Activated CD4-positive, alpha-beta T cell treated with anti-CD3 and anti-CD28 coated beads for 36 hours (primary cell): ENCODE measurements at regions not wholly inside any gene's neighbourhood (a gene's known extent, or its start where the extent isn't known, plus 50 kb on each side); places are given as distances from the start of the nearest gene placed in this dataset.

ENCODE experiments used
- ATAC-seq: fragments of 200-7000 bp; cut with Tn5 transposase; one replicate; pipeline ENCODE4 v1.10.0; 2021; ENCODE audit warnings: mild to moderate bottlenecking, moderate library complexity
- CTCF ChIA-PET: fragments of 350-600 bp; sonication (Branson Sonifier 250); formaldehyde crosslinking; loops from one replicate; lab custom pipeline; 2021; ENCODE audit warnings: antibody characterized with exemption; lab: Charles Lee
- POLR2A ChIA-PET: fragments of 350-600 bp; sonication (Branson Sonifier 250); formaldehyde crosslinking; loops from one replicate; lab custom pipeline; 2021; ENCODE audit warnings: antibody characterized with exemption, inconsistent platforms; lab: Charles Lee
- DNase-seq: peaks from one replicate; pipeline ENCODE4 v3.0.0-alpha.2; 2020
- H3K27ac Mint-ChIP-seq: one replicate; pipeline ENCODE4 v1.8.0; 2021; ENCODE audit warnings: mixed read lengths
- H3K27me3 Mint-ChIP-seq: one replicate; pipeline ENCODE4 v1.8.0; 2021; ENCODE audit warnings: mixed read lengths
- H3K36me3 Mint-ChIP-seq: one replicate; pipeline ENCODE4 v1.8.0; 2021; ENCODE audit warnings: low read depth, mixed read lengths
- H3K4me1 Mint-ChIP-seq: one replicate; pipeline ENCODE4 v1.8.0; 2021; ENCODE audit warnings: mixed read lengths
- H3K4me3 Mint-ChIP-seq: one replicate; pipeline ENCODE4 v1.8.0; 2021; ENCODE audit warnings: mild to moderate bottlenecking, moderate library complexity, mixed read lengths
- H3K9me3 Mint-ChIP-seq: one replicate; pipeline ENCODE4 v1.8.0; 2021; ENCODE audit warnings: low read depth, mixed read lengths
- intact Hi-C, 2 experiments: fragments of 100-400 bp; cut with DNase I in 1 of 2; cut with micrococcal nuclease in 1 of 2; formaldehyde crosslinking; loops; one replicate each; pipeline versions ENCODE4 v1.14.2 to v1.15.1; 2022 to 2024; cut with DNase I, micrococcal nuclease

GRCh38 chr6:14709066-14709670 lies 536.7 kb upstream of the JARID2 start:
- H3K27ac Mint-ChIP-seq = peak overlapping the region; percentile 100
- peaks cover 6% of the 10 kb centered on the region for H3K9me3 Mint-ChIP-seq
- no peaks in the 10 kb centered on the region for H3K27me3 Mint-ChIP-seq
- H3K36me3 Mint-ChIP-seq = peaks cover 12% of the 10 kb centered on the region
- ChIA-PET POLR2A (interaction anchor here (1.4 kb wide), 1 partner anchor 25 kb away, joined by 3 read pairs; no protein-coding TSS in a partner anchor), CTCF (interaction anchor here (0.6 to 1.1 kb wide), 2 partner anchors 437 to 663 kb away, joined by 3 to 5 read pairs; no protein-coding TSS in a partner anchor)
- intact Hi-C loops = no loop called here
- DNase-seq (no peak), ATAC-seq (no peak)
- H3K4me3 Mint-ChIP-seq = no peak overlapping the region
- peaks cover 63% of the 10 kb centered on the region for H3K4me1 Mint-ChIP-seq

- CTCF ChIA-PET = interaction anchor here (1.3 to 2.4 kb wide), 3 partner anchors 19 to 55 kb away, joined by 6 to 19 read pairs (median 11); no protein-coding TSS in a partner anchor
- no peak overlapping the region for H3K4me3 Mint-ChIP-seq
- no peak for ATAC-seq
- H3K27ac Mint-ChIP-seq = peak overlapping the region; percentile 100
- peaks cover 61% of the 10 kb centered on the region for H3K4me1 Mint-ChIP-seq
- H3K27me3 Mint-ChIP-seq = no peaks in the 10 kb centered on the region
- intact Hi-C loops = loop anchor here (2.0 to 5.0 kb wide), 7 partner anchors 23 to 258 kb away; no protein-coding TSS in a partner anchor
- POLR2A ChIA-PET = interaction anchor here (1.4 kb wide), 1 partner anchor 24 kb away, joined by 3 read pairs; no protein-coding TSS in a partner anchor
- peaks cover 6% of the 10 kb centered on the region for H3K9me3 Mint-ChIP-seq
- DNase-seq = no peak
- peaks cover 12% of the 10 kb centered on the region for H3K36me3 Mint-ChIP-seq
Measured at GRCh38 chr6:14709900-14710299, 536.0 kb upstream of the JARID2 start.

- DNase-seq = no peak
- intact Hi-C loops = loop anchor here (2.0 to 5.0 kb wide), 7 partner anchors 22 to 258 kb away; no protein-coding TSS in a partner anchor
- peaks cover 12% of the 10 kb centered on the region for H3K36me3 Mint-ChIP-seq
- H3K27ac Mint-ChIP-seq = peak overlapping the region; percentile 100
- peaks cover 61% of the 10 kb centered on the region for H3K4me1 Mint-ChIP-seq
- H3K9me3 Mint-ChIP-seq = peaks cover 6% of the 10 kb centered on the region
- ChIA-PET POLR2A (interaction anchor here (0.8 to 1.7 kb wide), 3 partner anchors 17 to 30 kb away, joined by 3 to 10 read pairs (median 4); no protein-coding TSS in a partner anchor), CTCF (interaction anchor here (1.2 to 2.4 kb wide), 10 partner anchors 13 to 493 kb away, joined by 3 to 19 read pairs (median 6); no protein-coding TSS in a partner anchor)
- H3K4me3 Mint-ChIP-seq = no peak overlapping the region
- ATAC-seq = no peak
- no peaks in the 10 kb centered on the region for H3K27me3 Mint-ChIP-seq
Measured at GRCh38 chr6:14710421-14710820, 535.4 kb upstream of the JARID2 start.

GRCh38 chr6:14711056-14711703 lies 534.7 kb upstream of the JARID2 start:
- ATAC-seq (peak; percentile 85), DNase-seq (peak; percentile 82)
- ChIA-PET CTCF (interaction anchor here (0.6 to 2.4 kb wide), 18 partner anchors 12 to 683 kb away, joined by 3 to 19 read pairs (median 4); no protein-coding TSS in a partner anchor), POLR2A (interaction anchor here (0.8 to 1.7 kb wide), 11 partner anchors 16 to 501 kb away, joined by 3 to 10 read pairs (median 4); no protein-coding TSS in a partner anchor)
- intact Hi-C loops = loop anchor here (1.0 to 5.0 kb wide), 11 partner anchors 22 to 500 kb away; no protein-coding TSS in a partner anchor
- H3K27ac Mint-ChIP-seq = peak overlapping the region; percentile 100
- no peaks in the 10 kb centered on the region for H3K27me3 Mint-ChIP-seq
- H3K36me3 Mint-ChIP-seq = peaks cover 12% of the 10 kb centered on the region
- peaks cover 6% of the 10 kb centered on the region for H3K9me3 Mint-ChIP-seq
- peaks cover 57% of the 10 kb centered on the region for H3K4me1 Mint-ChIP-seq
- peak overlapping the region; percentile 42 for H3K4me3 Mint-ChIP-seq

- intact Hi-C loops = loop anchor here (1.0 to 5.0 kb wide), 11 partner anchors 21 to 501 kb away; no protein-coding TSS in a partner anchor
- no peaks in the 10 kb centered on the region for H3K27me3 Mint-ChIP-seq
- peak overlapping the region; percentile 42 for H3K4me3 Mint-ChIP-seq
- peaks cover 6% of the 10 kb centered on the region for H3K9me3 Mint-ChIP-seq
- ChIA-PET POLR2A (interaction anchor here (0.8 to 1.7 kb wide), 10 partner anchors 18 to 501 kb away, joined by 3 to 10 read pairs (median 4); no protein-coding TSS in a partner anchor), CTCF (interaction anchor here (0.6 to 2.4 kb wide), 19 partner anchors 11 to 683 kb away, joined by 3 to 19 read pairs (median 3); no protein-coding TSS in a partner anchor)
- ATAC-seq (no peak), DNase-seq (no peak)
- peaks cover 10% of the 10 kb centered on the region for H3K36me3 Mint-ChIP-seq
- H3K27ac Mint-ChIP-seq = peak overlapping the region; percentile 100
- H3K4me1 Mint-ChIP-seq = peaks cover 55% of the 10 kb centered on the region
Measured at GRCh38 chr6:14711704-14712379, 534.0 kb upstream of the JARID2 start.

- ChIA-PET POLR2A (interaction anchor here (0.5 to 2.0 kb wide), 3 partner anchors 15 to 1541 kb away, joined by 3 to 7 read pairs (median 4); no protein-coding TSS in a partner anchor), CTCF (interaction anchor here (0.6 to 1.1 kb wide), 3 partner anchors 9 to 368 kb away, joined by 3 to 4 read pairs (median 3); no protein-coding TSS in a partner anchor)
- ATAC-seq = no peak
- intact Hi-C loops = loop anchor here in 1 of 2 experiments (5.0 kb wide), 4 partner anchors 46 to 261 kb away; no protein-coding TSS in a partner anchor
- Mint-ChIP-seq H3K4me1 (peaks cover 51% of the 10 kb centered on the region), H3K36me3 (peaks cover 6% of the 10 kb centered on the region), H3K4me3 (no peak overlapping the region), H3K27me3 (no peaks in the 10 kb centered on the region), H3K9me3 (peaks cover 3% of the 10 kb centered on the region), H3K27ac (peak overlapping the region; percentile 59)
- peak; percentile 44 for DNase-seq
Measured at GRCh38 chr6:14713008-14713960, 532.6 kb upstream of the JARID2 start.

- peaks cover 6% of the 10 kb centered on the region for H3K36me3 Mint-ChIP-seq
- POLR2A ChIA-PET = interaction anchor here (0.5 to 2.0 kb wide), 2 partner anchors 14 to 1540 kb away, joined by 4 to 7 read pairs; no protein-coding TSS in a partner anchor
- no peak overlapping the region for H3K27ac Mint-ChIP-seq
- intact Hi-C loops = loop anchor here in 1 of 2 experiments (5.0 kb wide), 4 partner anchors 47 to 262 kb away; no protein-coding TSS in a partner anchor
- peaks cover 3% of the 10 kb centered on the region for H3K9me3 Mint-ChIP-seq
- H3K4me3 Mint-ChIP-seq = no peak overlapping the region
- H3K27me3 Mint-ChIP-seq = no peaks in the 10 kb centered on the region
- DNase-seq (no peak), ATAC-seq (no peak)
- H3K4me1 Mint-ChIP-seq = peaks cover 52% of the 10 kb centered on the region
- CTCF ChIA-PET = no interaction called here
Measured at GRCh38 chr6:14713966-14714631, 531.8 kb upstream of the JARID2 start.

- H3K4me1 Mint-ChIP-seq = peaks cover 56% of the 10 kb centered on the region
- peaks cover 3% of the 10 kb centered on the region for H3K9me3 Mint-ChIP-seq
- DNase-seq (no peak), ATAC-seq (no peak)
- H3K4me3 Mint-ChIP-seq = no peak overlapping the region
- ChIA-PET POLR2A (interaction anchor here (2.0 kb wide), 1 partner anchor 14 kb away, joined by 4 read pairs; no protein-coding TSS in a partner anchor), CTCF (interaction anchor here (1.3 to 1.6 kb wide), 2 partner anchors 11 to 14 kb away, joined by 3 to 5 read pairs; no protein-coding TSS in a partner anchor)
- H3K27me3 Mint-ChIP-seq = no peaks in the 10 kb centered on the region
- H3K27ac Mint-ChIP-seq = peak overlapping the region; percentile 55
- intact Hi-C loops = no loop called here
- H3K36me3 Mint-ChIP-seq = peaks cover 6% of the 10 kb centered on the region
Measured at GRCh38 chr6:14715076-14715475, 530.8 kb upstream of the JARID2 start.

GRCh38 chr6:14716499-14717146 lies 529.2 kb upstream of the JARID2 start:
- Mint-ChIP-seq H3K27ac (peak overlapping the region; percentile 48), H3K4me1 (peaks cover 57% of the 10 kb centered on the region), H3K4me3 (no peak overlapping the region), H3K9me3 (no peaks in the 10 kb centered on the region), H3K36me3 (peaks cover 3% of the 10 kb centered on the region), H3K27me3 (no peaks in the 10 kb centered on the region)
- DNase-seq (no peak), ATAC-seq (no peak)
- CTCF ChIA-PET = interaction anchor here (0.6 kb wide), 2 partner anchors 36 to 448 kb away, joined by 3 read pairs; no protein-coding TSS in a partner anchor
- POLR2A ChIA-PET = no interaction called here
- intact Hi-C loops = no loop called here
